Cardiac muscle cell (in vitro differentiated cells and primary cell): ENCODE measurements at regions not wholly inside any gene's neighbourhood (a gene's known extent, or its start where the extent isn't known, plus 50 kb on each side); places are given as distances from the start of the nearest gene placed in this dataset.
A peak's percentile ranks its signal among the peaks of the same experiment; 100 is the strongest.
"Not testable (repeated sequence)": the region's sequence is repeated elsewhere in the genome, so short reads cannot be mapped to it uniquely, and the experiment has no call there.

Experiments
- DNase-seq, 2 donors: peaks; one replicate each; pipeline versions ENCODE4 v3.0.0 to v3.0.0-alpha.2; 2010 to 2017; ENCODE audit warnings: low read depth in 1 of 2, low spot score in 1 of 2
- H3K27ac ChIP-seq: fragments of 200-600 bp; sonication (generic); 2 replicates; pipeline ENCODE4 v1.5.1; 2016
- H3K27me3 ChIP-seq: fragments of 200-600 bp; sonication (generic); 2 replicates; pipeline ENCODE4 v1.6.0; 2016; ENCODE audit warnings: control low read depth
- H3K36me3 ChIP-seq: fragments of 200-600 bp; sonication (generic); 2 replicates; pipeline ENCODE4 v1.5.1; 2016; ENCODE audit warnings: control low read depth
- H3K4me1 ChIP-seq: fragments of 200-600 bp; sonication (generic); 2 replicates; pipeline ENCODE4 v1.8.1; 2017; ENCODE audit warnings: low read depth, mild to moderate bottlenecking, mixed run types
- H3K4me3 ChIP-seq: fragments of 200-600 bp; sonication (generic); 2 replicates; pipeline ENCODE4 v1.5.1; 2016; ENCODE audit warnings: mild to moderate bottlenecking
- H3K9me3 ChIP-seq: fragments of 200-600 bp; sonication (generic); 2 replicates; pipeline ENCODE4 v1.5.1; 2017; ENCODE audit warnings: low read depth, mild to moderate bottlenecking, control low read depth
- CTCF ChIP-seq: IDR thresholded peaks from 2 replicates; pipeline ENCODE4 v1.5.1; 2012; ENCODE audit warnings: low read depth, mild to moderate bottlenecking, low read length

DNA sequence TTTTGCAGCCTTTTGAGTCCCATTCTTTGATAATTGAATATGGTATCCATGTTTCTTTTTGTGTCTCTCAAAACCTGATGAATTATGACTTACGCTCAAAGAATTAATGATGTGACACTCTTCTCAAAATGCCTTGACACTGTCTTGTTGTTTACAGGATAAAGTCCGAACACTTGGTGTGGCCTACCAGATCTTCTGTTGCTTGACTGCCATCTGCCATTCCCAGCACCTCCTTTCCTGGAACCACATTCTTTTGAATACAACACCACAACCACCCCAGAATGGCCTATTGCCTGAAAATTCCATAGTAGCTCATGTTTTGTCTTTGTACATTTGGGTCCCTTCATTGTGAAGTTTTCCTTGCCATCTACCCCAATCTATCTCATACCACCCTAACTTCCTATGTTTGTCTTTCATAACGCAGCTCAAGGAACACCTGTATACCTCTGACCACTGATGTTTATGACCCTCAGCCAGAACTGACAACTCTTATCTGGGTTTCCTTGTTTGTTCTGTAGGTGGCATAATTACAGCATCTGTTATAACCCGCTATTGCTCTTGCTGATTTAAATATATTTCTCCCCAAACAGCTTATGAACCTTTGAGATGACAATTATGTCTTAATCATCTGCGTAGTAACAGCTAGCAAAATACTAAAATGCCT lies 991.3 kb downstream of the RAB28 start:
- no peaks in the 10 kb centered on the region for H3K36me3 ChIP-seq
- DNase-seq, result no peak
- no peak overlapping the region for H3K27ac ChIP-seq
- TF ChIP-seq CTCF, result no peak
- no peaks in the 10 kb centered on the region for H3K27me3 ChIP-seq
- no peak overlapping the region for H3K4me3 ChIP-seq
- no peaks in the 10 kb centered on the region for H3K9me3 ChIP-seq
- H3K4me1 ChIP-seq, result peaks cover 12% of the 10 kb centered on the region

GRCh38 chr4:12488672-12489071 lies 995.5 kb downstream of the RAB28 start:
- no peak overlapping the region for H3K4me3 ChIP-seq
- peak; percentile 11 to 89 for DNase-seq

DNA sequence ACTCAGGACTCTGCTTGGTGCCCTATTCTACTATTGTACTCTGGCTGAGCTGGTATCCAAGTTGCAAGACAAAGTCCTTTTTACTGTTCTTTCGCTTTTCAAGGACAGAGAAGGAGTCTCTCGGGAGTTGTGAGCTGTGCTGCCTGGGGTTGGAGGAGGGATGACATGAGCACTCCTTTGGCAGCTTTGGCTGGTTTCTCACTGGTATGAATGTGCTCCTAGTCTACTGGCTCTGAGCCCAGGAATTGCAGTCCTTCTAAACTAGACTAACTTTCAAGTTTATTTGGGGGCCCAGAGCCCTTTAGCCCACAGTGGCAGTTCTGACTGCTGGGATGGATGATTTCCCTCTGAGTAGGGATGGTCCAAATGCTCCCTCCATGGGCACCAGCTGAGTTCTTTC lies 997.1 kb downstream of the RAB28 start:
- Histone ChIP-seq H3K36me3 (no peaks in the 10 kb centered on the region), H3K4me1 (peaks cover 12% of the 10 kb centered on the region), H3K27ac (peak overlapping the region; percentile 43), H3K27me3 (no peaks in the 10 kb centered on the region), H3K4me3 (no peak overlapping the region), H3K9me3 (no peaks in the 10 kb centered on the region)
- TF ChIP-seq CTCF, result no peak
- peak; percentile 13 to 66 for DNase-seq

More at GRCh38 chr4:12488672-12489071, 995.5 kb downstream of the RAB28 start:
- Histone ChIP-seq H3K27ac (peak overlapping the region; percentile 68), H3K36me3 (no peaks in the 10 kb centered on the region), H3K9me3 (no peaks in the 10 kb centered on the region), H3K4me1 (peaks cover 12% of the 10 kb centered on the region), H3K27me3 (no peaks in the 10 kb centered on the region)
- no peak for TF ChIP-seq CTCF

DNA sequence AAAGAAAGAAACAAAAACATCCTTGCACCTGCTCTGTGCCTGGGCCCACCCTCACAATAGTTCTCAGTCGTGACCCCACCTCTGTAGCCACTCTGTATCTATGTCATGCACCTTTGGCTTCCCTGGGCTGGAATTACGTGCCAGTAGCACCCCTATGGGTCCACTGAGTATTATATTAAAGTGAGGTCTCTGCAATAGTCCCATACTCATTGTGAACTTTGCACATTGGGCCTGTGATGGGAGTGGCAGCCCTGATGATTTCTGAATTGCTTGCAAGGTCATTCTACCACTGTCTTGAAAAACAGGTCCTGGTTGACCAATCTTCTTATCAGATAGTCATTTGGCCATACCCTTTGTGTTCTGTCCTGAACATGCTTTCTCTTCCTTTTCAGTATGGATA lies 1012.1 kb downstream of the RAB28 start:
- Histone ChIP-seq H3K9me3 (no peaks in the 10 kb centered on the region), H3K36me3 (no peaks in the 10 kb centered on the region), H3K27me3 (no peaks in the 10 kb centered on the region), H3K4me3 (no peak overlapping the region), H3K4me1 (peaks cover 17% of the 10 kb centered on the region), H3K27ac (no peak overlapping the region)
- no peak for TF ChIP-seq CTCF
- DNase-seq, result no peak

DNA sequence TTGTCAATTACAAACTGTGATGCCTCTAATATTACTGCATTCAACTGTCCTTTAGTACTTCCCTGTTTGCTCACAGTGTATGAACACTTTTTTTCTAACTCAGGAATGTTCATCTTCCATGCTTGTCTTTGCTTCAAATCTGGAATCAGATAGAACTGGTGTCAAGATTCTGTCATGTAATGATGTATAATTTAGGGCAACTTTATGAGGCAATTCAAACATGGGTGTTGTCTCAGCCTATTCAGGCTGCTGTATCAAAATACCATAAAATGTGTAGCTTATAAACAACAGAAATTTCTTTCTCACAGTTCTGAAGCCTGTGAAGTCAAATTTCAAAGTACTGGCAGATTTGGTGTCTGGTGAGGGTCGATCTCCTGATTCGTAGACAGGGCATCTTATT lies 1012.9 kb downstream of the RAB28 start:
- no peak for DNase-seq
- TF ChIP-seq CTCF, result no peak
- H3K4me1 ChIP-seq, result peaks cover 14% of the 10 kb centered on the region
- H3K27ac ChIP-seq, result no peak overlapping the region
- no peak overlapping the region for H3K4me3 ChIP-seq
- H3K9me3 ChIP-seq, result no peaks in the 10 kb centered on the region
- H3K27me3 ChIP-seq, result no peaks in the 10 kb centered on the region
- H3K36me3 ChIP-seq, result no peaks in the 10 kb centered on the region

GRCh38 chr4:12461576-12461975 lies 1022.6 kb downstream of the RAB28 start:
- not testable (repeated sequence) for H3K4me3 ChIP-seq, H3K36me3 ChIP-seq, H3K27me3 ChIP-seq, H3K4me1 ChIP-seq, H3K9me3 ChIP-seq, DNase-seq, H3K27ac ChIP-seq
